HG02970 (cell line): ENCODE measurements at regions not wholly inside any gene's neighbourhood (a gene's known extent, or its start where the extent isn't known, plus 50 kb on each side); places are given as distances from the start of the nearest gene placed in this dataset.
"Not testable (repeated sequence)": the region's sequence is repeated elsewhere in the genome, so short reads cannot be mapped to it uniquely, and the experiment has no call there.

Experiments used
- ATAC-seq: cut with Tn5 transposase; IDR thresholded peaks from one replicate; pipeline ENCODE4 v1.9.1; 2021; ENCODE audit warnings: mild to moderate bottlenecking, moderate library complexity, moderate number of reproducible peaks; ENCODE audit not compliant: unreplicated experiment, low FRiP score

DNA sequence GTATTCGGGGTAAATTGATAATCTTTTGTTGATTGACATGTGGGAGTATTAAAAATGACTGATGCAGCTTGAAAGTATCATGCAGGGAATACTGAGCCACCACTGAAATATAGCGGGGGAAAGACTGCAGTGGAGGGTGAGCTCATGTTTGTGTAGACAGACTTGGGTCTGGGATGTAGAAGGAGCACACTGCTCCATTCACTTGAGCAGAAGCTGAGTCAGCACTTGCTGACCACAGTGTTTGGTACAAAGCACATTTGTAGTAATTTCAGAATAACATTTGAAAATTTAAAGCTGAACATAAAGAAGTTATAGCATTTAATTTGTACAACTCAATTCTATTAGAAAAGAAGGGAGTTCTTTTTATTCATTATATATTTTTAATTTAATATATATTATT, 304.3 kb upstream of the PRICKLE1 start:
- no peak for ATAC-seq

DNA sequence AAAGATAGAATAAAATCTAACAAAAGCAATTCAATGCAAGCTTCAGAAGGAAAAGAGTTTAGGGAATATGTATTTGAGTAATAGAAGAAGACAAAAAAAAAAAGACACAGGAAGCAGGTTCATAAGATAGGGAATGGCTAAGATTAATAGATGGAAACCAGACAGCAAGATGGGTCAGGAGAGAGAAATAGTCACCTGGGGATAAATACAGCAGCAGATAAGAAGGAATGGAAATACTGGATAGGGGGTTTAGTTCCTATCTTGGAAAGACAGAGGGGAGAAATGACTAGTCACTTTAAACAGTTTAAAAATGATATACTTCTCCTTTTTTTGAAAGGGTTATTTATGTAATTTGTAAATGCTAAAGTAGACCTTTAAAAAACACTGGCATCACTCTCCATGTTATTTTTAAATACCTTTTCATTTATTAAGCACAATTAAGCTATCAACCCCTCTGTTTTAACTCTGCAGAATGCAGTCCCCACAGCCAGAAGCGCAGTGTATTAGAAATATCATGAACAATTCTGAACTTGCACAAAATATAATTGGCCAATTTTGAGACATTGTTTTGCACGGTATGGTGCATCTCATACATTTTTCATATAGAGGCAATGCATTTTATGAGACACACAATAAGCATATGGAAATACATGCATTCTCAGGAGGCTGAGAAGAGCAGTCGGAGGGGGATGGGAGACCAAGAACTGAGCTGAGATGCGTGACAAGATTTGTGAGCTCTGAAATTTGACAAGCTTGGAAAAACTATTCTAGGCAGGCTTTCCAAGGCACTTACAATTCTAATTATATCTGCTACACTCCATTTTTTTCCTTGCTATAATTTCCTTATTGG, 303.4 kb upstream of the PRICKLE1 start:
- ATAC-seq = no peak

DNA sequence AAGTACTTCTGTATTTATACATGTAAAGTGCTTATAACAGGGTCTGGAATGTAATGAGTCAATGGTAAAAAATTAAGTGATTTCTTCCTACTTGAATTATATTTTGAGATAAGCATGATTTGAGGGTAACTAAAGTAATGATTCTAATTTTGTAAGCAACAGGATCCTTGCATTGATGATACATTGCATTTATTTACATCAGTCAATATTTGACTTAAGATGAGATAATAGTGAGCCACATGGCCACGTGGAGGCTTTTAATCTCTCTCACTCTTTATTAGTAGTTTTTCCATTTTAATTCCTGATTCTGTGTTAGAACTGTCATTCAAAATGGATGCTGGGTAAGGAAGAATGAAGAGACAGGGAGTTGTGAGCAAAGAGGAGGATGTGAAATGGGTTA, 298.1 kb upstream of the PRICKLE1 start:
- no peak for ATAC-seq

DNA sequence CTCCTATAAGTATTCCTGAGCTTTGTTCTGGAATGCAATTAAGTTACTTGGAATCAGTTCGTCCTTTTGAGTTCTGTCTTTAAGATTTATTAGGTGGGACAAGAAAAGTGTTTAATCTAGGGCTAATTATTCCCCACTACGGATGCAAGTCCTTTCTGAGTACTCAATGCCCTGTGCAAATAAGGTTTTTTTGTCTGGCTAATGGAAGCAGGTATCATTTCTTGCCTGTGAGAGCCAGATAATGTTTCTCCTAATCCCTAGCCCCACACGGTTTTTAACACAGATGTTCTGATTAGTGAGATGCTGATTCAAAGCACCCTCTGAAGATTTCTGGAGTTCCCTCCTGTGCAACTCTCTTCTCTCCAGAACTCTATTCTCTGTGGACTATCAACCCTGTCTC, 296.6 kb upstream of the PRICKLE1 start:
- no peak for ATAC-seq

DNA sequence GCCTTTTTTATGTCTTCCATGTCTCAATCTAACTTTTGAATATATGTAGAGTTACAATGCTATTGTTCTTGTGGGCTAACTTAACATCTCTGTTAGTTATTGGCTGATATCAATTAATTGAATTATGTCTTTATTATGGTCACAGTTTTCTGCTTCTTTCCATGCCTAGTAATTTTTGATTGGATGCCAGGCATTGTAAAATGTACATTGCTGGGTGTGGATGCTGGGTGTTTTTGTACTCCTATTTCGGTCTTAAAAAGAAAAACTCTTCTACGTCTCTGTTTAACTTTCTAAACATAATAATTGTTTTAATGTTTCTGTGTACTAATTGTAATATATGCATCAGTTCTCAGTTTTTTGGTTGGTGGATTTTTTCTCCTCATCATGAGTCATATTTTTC, 296.1 kb upstream of the PRICKLE1 start:
- ATAC-seq = no peak

DNA sequence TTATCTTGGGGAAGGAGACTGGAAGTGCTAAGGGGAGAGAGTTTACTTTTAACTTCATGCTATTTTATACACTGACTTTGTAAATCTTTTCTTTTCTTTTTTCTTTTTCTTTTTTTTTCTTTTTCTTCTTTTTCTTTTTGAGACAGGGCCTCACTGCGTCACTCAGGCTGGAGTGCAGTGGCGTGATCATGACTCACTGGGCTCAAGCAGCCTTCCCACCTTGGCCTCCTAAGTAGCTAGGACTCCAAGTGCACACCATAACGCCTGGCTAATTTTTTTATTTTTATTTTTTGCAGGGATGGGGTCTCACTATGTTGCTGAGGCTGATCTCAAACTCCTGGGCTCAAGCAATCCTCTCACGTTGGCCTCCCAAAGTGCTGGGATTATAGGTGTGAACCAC, 294.6 kb upstream of the PRICKLE1 start:
- ATAC-seq = no peak

DNA sequence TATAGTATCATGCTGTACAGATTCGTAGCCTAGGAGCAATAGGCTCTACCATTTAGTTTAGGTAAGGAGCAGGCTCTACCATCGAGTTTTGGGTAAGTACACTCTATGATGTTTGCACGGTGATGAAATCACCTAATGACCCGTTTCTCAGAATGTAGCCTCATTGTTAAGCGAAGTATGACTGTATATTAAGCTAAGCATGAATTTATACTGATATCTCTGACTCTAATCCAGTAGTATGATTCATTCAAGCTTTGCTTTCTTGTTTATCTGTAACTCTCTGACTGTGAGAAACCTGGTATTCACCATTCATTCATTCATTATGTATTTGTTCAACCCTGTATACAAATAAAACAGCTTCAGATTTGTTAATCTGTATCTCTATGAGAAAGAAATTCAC, 283.9 kb upstream of the PRICKLE1 start:
- ATAC-seq = no peak

DNA sequence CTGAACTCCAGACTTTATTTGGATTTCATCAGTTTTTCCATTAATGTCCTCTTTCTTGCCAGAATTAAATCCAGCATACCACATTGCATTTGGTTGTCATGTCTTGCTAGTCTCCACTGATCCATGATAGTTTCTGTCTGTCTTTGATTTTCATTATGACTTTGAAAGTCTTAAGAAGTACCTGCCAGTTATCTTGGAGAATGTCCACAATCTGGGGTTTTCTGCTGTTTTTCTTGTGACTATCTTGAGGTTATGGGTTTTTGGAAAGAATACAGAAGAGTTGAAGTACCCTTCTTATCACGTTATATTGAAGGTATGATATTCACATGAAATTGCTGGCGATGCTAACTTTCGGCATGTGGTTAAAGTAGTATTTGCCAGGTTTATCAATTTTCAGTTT, 282.3 kb upstream of the PRICKLE1 start:
- no peak for ATAC-seq

DNA sequence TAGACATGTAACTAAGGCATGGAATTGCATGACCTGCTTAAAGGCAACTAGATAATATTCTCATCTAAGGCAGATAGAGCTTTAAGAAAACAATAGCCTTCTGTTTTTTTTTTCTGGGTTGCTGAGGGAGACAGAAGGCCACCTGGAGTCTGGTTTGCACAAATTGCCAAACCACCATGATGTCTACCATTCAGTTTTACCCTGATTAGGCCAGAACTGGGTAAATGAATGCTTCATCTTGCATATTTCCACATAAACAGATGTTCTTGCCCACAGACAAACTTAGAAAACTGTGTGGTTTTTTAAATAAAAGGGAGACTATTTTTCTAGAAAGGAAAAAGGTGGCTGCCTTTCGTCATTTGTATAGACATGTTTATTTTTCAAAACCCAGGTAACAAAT, 278.7 kb upstream of the PRICKLE1 start:
- no peak for ATAC-seq

DNA sequence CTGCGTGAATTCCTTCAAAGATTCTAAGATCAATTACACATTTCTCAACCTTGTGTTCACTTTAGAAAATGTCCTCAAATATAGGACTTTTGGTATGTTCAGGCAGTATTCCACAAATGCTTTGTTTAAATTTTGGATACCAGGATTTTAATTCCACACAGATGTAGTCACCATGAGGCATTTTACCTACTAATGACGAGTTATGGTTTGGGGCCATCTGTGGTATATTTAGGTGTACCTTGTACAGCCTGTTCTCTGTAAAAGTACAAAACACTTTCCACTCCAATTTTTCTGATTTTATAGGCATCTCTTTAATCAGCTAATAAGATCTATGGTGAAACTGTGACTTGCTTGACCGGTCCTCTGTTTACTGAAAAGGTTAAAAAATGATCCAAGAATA, 275.7 kb upstream of the PRICKLE1 start:
- ATAC-seq = no peak

GRCh38 chr12:42862055-42862454, 272.5 kb upstream of the PRICKLE1 start:
- no peak for ATAC-seq

- not testable (repeated sequence) for ATAC-seq
Measured at GRCh38 chr12:42860331-42860730, 270.8 kb upstream of the PRICKLE1 start.

DNA sequence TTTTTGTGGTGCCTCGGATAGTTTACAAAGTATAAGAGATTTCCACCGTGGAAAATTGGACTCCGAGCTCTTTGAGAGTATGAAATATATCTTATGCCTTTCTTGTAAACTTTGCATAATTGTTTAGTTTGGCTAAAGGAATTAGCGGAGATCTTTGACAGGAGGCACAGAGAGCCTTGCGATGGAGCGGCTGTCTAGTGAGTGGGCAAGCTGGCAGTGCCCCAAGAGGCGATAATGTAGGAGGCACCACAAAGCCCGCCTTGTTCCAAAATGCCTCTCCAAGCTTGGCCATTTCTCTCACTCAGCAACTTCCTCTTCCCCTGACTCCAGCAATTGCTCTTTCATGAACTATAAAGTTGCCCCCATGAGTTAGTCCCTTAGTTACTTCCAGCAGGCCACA, 270.1 kb upstream of the PRICKLE1 start:
- ATAC-seq = no peak

DNA sequence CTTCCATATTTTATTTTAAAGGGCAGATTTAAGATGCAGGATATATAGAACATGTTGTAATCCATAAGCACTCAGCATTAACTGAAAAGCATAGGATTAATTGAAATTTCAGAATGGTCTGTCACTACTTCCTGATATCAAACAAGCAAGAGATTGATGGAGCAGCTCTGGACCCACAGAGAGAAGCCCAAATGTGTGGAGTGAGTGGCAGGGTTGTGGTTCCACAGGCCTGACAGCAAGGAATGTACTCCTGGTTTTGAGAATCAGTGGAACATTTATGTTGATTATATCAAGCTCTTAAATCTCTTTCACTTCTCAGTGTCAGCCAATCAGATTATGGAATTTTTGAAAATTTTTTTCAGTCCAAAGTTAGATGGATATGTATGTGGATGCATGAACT, 267.6 kb upstream of the PRICKLE1 start:
- ATAC-seq = no peak

GRCh38 chr12:42855362-42855950, 265.9 kb upstream of the PRICKLE1 start:
- ATAC-seq = no peak

GRCh38 chr12:42854826-42855225, 265.3 kb upstream of the PRICKLE1 start:
- no peak for ATAC-seq

DNA sequence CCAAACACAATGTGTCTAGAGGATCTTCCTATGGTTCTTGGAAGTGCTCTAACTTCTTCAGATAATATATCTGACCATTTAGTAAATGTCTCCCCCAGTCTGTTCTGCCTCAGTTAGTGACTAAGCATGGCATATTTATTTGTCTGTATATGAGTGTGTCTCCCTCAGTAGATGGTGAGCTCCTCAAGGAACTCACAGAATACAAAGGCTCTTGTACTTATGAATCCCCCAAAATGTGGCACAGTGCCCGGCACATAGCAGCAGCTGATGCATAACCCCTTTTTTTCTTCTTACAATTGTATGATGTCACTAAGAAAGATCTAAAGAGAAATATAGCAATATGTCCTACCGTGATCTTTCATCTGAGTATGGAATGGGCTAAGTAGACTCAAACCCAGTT, 264.7 kb upstream of the PRICKLE1 start:
- no peak for ATAC-seq

- no peak for ATAC-seq
Measured at GRCh38 chr12:42853370-42854140, 264.0 kb upstream of the PRICKLE1 start.

DNA sequence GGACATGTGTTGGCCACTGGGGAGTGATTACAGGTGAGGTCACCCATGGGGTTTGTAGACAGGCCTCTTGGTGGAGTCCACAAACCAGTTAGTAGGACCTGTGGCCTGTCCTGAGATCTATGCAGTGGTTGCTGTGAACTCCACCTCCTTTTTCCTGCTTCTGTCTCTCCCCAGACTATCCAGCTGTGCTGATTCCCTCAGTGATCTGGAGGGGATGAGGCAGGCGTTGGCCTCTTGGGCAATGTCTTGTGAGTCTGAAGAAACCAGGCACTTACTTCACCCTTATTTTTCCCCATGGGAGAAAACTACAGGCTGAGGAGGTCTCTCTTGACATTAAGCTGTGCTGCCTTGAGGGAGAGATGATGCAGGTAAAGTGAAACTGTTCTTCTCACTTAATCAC, 257.2 kb upstream of the PRICKLE1 start:
- no peak for ATAC-seq

GRCh38 chr12:42834062-42834461, 244.5 kb upstream of the PRICKLE1 start:
- no peak for ATAC-seq

DNA sequence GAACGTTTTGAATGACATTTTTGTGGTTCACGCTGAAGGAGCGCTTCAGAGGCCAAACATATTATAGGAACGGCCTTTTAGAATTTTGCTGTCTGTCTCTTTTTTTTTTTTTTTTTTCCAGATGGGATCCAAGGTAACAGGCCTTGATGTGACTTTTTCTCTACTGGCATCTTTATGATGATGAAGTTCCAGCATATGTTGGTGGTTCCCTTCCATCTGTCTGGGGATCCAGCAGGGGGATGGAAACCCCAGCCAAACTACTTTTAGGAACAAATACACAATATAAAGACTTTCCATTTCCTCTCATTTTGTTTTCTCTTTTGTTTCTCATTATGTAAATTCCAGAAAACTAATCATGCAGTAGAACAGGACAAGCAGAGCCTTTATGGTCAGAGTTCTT, 239.3 kb upstream of the PRICKLE1 start:
- ATAC-seq = no peak

DNA sequence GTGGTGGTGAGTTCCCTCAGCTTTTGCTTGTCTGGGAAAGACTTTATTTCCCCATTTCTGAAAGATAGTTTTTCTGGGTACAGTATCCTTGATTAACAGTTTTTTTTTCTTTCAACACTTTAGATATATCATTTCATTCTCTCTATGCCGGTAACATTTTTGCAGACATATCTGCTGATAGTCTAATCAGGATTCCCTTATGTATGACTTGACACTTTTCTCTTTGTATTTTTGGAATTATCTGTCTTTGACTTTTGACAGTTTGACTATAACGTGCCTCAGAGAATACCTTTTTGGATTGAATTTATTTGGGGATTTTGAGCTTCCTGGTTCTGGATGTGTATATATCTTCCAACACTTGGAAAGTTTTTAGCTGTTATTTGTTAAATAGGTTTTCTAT, 234.8 kb upstream of the PRICKLE1 start:
- ATAC-seq = no peak
